OCI-M2 (cell line): ENCODE measurements at regions not wholly inside any gene's neighbourhood (a gene's known extent, or its start where the extent isn't known, plus 50 kb on each side); places are given as distances from the start of the nearest gene placed in this dataset.

ENCODE experiments used
- DNase-seq: peaks from one replicate; lab custom pipeline; 2025; ENCODE audit not compliant: unreplicated experiment; lab: John Stamatoyannopoulos, UW

GRCh38 chr1:187871177-187871845 lies 1042.6 kb downstream of the PLA2G4A start:
- DNase-seq: no peak

GRCh38 chr1:187872550-187872949 lies 1043.8 kb downstream of the PLA2G4A start:
- DNase-seq: no peak

GRCh38 chr1:187873126-187873525 lies 1044.4 kb downstream of the PLA2G4A start:
- DNase-seq: no peak

- no peak for DNase-seq
Observed at GRCh38 chr1:187876775-187877174, 1048.0 kb downstream of the PLA2G4A start.

GRCh38 chr1:187877220-187877619 lies 1048.5 kb downstream of the PLA2G4A start:
- no peak for DNase-seq

GRCh38 chr1:187878883-187879282 lies 1050.1 kb downstream of the PLA2G4A start:
- DNase-seq: no peak

- DNase-seq: no peak
Observed at GRCh38 chr1:187883356-187883755, 1054.6 kb downstream of the PLA2G4A start.

- DNase-seq: no peak
Observed at GRCh38 chr1:187891993-187892682, 1063.4 kb downstream of the PLA2G4A start.

- DNase-seq: no peak
Observed at GRCh38 chr1:187892683-187893039, 1063.9 kb downstream of the PLA2G4A start.

- no peak for DNase-seq
Observed at GRCh38 chr1:187893471-187893870, 1064.7 kb downstream of the PLA2G4A start.

GRCh38 chr1:187894349-187894748 lies 1065.6 kb downstream of the PLA2G4A start:
- DNase-seq: no peak

GRCh38 chr1:187903223-187903622 lies 1074.5 kb downstream of the PLA2G4A start:
- no peak for DNase-seq

GRCh38 chr1:187909382-187909781 lies 1080.6 kb downstream of the PLA2G4A start:
- no peak for DNase-seq

GRCh38 chr1:187911820-187912219 lies 1083.1 kb downstream of the PLA2G4A start:
- DNase-seq: no peak

- no peak for DNase-seq
Observed at GRCh38 chr1:187920976-187921375, 1092.2 kb downstream of the PLA2G4A start.

GRCh38 chr1:187921426-187921825 lies 1092.7 kb downstream of the PLA2G4A start:
- no peak for DNase-seq

- no peak for DNase-seq
Observed at GRCh38 chr1:187922255-187922654, 1093.5 kb downstream of the PLA2G4A start.

GRCh38 chr1:187924252-187924651 lies 1095.5 kb downstream of the PLA2G4A start:
- no peak for DNase-seq

GRCh38 chr1:187928288-187928687 lies 1099.5 kb downstream of the PLA2G4A start:
- DNase-seq: no peak

GRCh38 chr1:187928696-187929095 lies 1099.9 kb downstream of the PLA2G4A start:
- no peak for DNase-seq

GRCh38 chr1:187931776-187932175 lies 1103.0 kb downstream of the PLA2G4A start:
- DNase-seq: no peak

- DNase-seq: no peak
Observed at GRCh38 chr1:187933562-187934419, 1105.0 kb downstream of the PLA2G4A start.
